ENCODE measurements at regions not wholly inside any gene's neighbourhood (a gene's known extent, or its start where the extent isn't known, plus 50 kb on each side); places are given as distances from the start of the nearest gene placed in this dataset.

- DNase-seq, result no peak
These were observed 766.4 kb upstream of the ID2 start for GRCh38 chr2:7915302-7916091.

- no peak for DNase-seq
These were observed 765.2 kb upstream of the ID2 start for GRCh38 chr2:7916670-7917069.

GRCh38 chr2:7919510-7919909, 762.3 kb upstream of the ID2 start:
- peak; percentile 58 for DNase-seq

GRCh38 chr2:7924023-7924762, 757.7 kb upstream of the ID2 start:
- DNase-seq, result no peak

- no peak for DNase-seq
These were observed 756.4 kb upstream of the ID2 start for GRCh38 chr2:7925506-7925905.

- DNase-seq, result no peak
These were observed 754.2 kb upstream of the ID2 start for GRCh38 chr2:7927691-7928090.

- DNase-seq, result no peak
These were observed 752.6 kb upstream of the ID2 start for GRCh38 chr2:7929281-7929680.

- no peak for DNase-seq
These were observed 750.8 kb upstream of the ID2 start for GRCh38 chr2:7930800-7931635.

- no peak for DNase-seq
These were observed 750.0 kb upstream of the ID2 start for GRCh38 chr2:7931808-7932207.

- no peak for DNase-seq
These were observed 748.2 kb upstream of the ID2 start for GRCh38 chr2:7933672-7934071.

- no peak for DNase-seq
These were observed 747.4 kb upstream of the ID2 start for GRCh38 chr2:7934476-7934875.

GRCh38 chr2:7937082-7937481, 744.8 kb upstream of the ID2 start:
- no peak for DNase-seq

GRCh38 chr2:7940723-7941122, 741.1 kb upstream of the ID2 start:
- no peak for DNase-seq

- no peak for DNase-seq
These were observed 738.4 kb upstream of the ID2 start for GRCh38 chr2:7943446-7943845.

- no peak for DNase-seq
These were observed 736.8 kb upstream of the ID2 start for GRCh38 chr2:7945026-7945425.

GRCh38 chr2:7950035-7950612, 731.7 kb upstream of the ID2 start:
- DNase-seq, result no peak

- DNase-seq, result no peak
These were observed 730.9 kb upstream of the ID2 start for GRCh38 chr2:7951001-7951400.

GRCh38 chr2:7951490-7951889, 730.4 kb upstream of the ID2 start:
- DNase-seq, result no peak

- no peak for DNase-seq
These were observed 729.7 kb upstream of the ID2 start for GRCh38 chr2:7952046-7952745.

GRCh38 chr2:7953195-7953594, 728.7 kb upstream of the ID2 start:
- DNase-seq, result no peak

GRCh38 chr2:7954234-7954633, 727.6 kb upstream of the ID2 start:
- DNase-seq, result no peak

GRCh38 chr2:7956126-7956689, 725.6 kb upstream of the ID2 start:
- DNase-seq, result peak; percentile 18

All from NCI-H510A treated with DMSO at 0.1 percent for 48 hours (cell line).